HepG2 (cell line): ENCODE measurements at regions not wholly inside any gene's neighbourhood (a gene's known extent, or its start where the extent isn't known, plus 50 kb on each side); places are given as distances from the start of the nearest gene placed in this dataset.

Experiments used
- ATAC-seq: fragments of 200-7000 bp; cut with Tn5 transposase; 3 replicates; pipeline ENCODE4 v1.9.1; 2020; ENCODE audit warnings: mild to moderate bottlenecking, moderate library complexity
- BruUV-seq: library from RNA; stranded (reverse); fragments of 400-500 nt; replicated peaks from 2 replicates; lab custom pipeline; 2021; lab: Mats Ljungman, UMichigan
- CTCF ChIA-PET: fragments of 300-600 bp; formaldehyde crosslinking; extraction: SDS; loops from one replicate; lab custom pipeline; 2021; ENCODE audit warnings: low total read pairs, inconsistent platforms, low intra/inter-chr PET ratio; lab: Yijun Ruan, JAX
- POLR2A ChIA-PET: fragments of 350-600 bp; sonication (Branson Sonifier 250); formaldehyde crosslinking; loops from one replicate; lab custom pipeline; 2020; ENCODE audit warnings: antibody characterized with exemption, inconsistent platforms; lab: Yijun Ruan, JAX
- DNase-seq: peaks from one replicate; pipeline ENCODE4 v3.0.0-alpha.2; 2015; ENCODE audit warnings: low spot score
- FAIRE-seq: peaks from 3 replicates; lab custom pipeline; 2011; peaks lifted over from hg19 to GRCh38; lab: Jason Lieb, UNC
- H2AFZ ChIP-seq: one replicate; pipeline ENCODE4 v1.6.1; 2011; ENCODE audit warnings: low read length, inconsistent platforms
- H3K27ac ChIP-seq: fragments of 300-600 bp; 3 replicates; pipeline ENCODE4 v1.8.0; 2011; ENCODE audit warnings: mixed run types, mild to moderate bottlenecking, mixed read lengths, low read length, inconsistent platforms; ENCODE audit not compliant: insufficient read depth; ENCODE audit errors: extremely low read length
- H3K27me3 ChIP-seq, 2 experiments: fragments of 200-600 bp in 1 of 2; 2 replicates in 1 of 2; 3 replicates in 1 of 2; pipeline versions ENCODE4 v1.6.0 to v1.8.0; 2011; ENCODE audit warnings: low read length in 2 of 2, mild to moderate bottlenecking in 2 of 2, moderate library complexity in 2 of 2, inconsistent platforms in 1 of 2; ENCODE audit not compliant: insufficient read depth in 2 of 2, control insufficient read depth in 1 of 2
- H3K36me3 ChIP-seq, 2 experiments: fragments of 200-600 bp in 1 of 2; replicated peaks in 1 of 2; 2 replicates in 1 of 2; 3 replicates in 1 of 2; pipeline versions ENCODE4 v1.5.1 to v1.8.0; 2011; ENCODE audit warnings: low read length in 2 of 2, inconsistent platforms in 1 of 2; ENCODE audit not compliant: insufficient read depth in 2 of 2, control insufficient read depth in 1 of 2
- H3K4me1 ChIP-seq: 2 replicates; pipeline ENCODE4 v1.5.1; 2012; ENCODE audit warnings: low read length, inconsistent platforms; ENCODE audit not compliant: insufficient read depth
- H3K4me2 ChIP-seq: 2 replicates; pipeline ENCODE4 v1.6.0; 2011; ENCODE audit warnings: low read depth, low read length, inconsistent platforms
- H3K4me3 ChIP-seq, 3 experiments: fragments of 200-600 bp in 1 of 3; sonication (generic), shearing (Covaris generic) in 1 of 3; replicated peaks in 1 of 3; 2 replicates each; pipeline ENCODE4 v1.5.1; 2011 to 2016; ENCODE audit warnings: low read length in 3 of 3, inconsistent platforms in 2 of 3, low read depth in 2 of 3, mild to moderate bottlenecking in 2 of 3, control low read depth in 1 of 3, mixed read lengths in 1 of 3; ENCODE audit not compliant: insufficient read depth in 1 of 3
- H3K79me2 ChIP-seq: one replicate; pipeline ENCODE4 v1.6.1; 2011; ENCODE audit warnings: low read length, inconsistent platforms; ENCODE audit not compliant: insufficient read depth
- H3K9ac ChIP-seq: 2 replicates; pipeline ENCODE4 v1.6.0; 2011; ENCODE audit warnings: mild to moderate bottlenecking, low read depth, low read length, inconsistent platforms; ENCODE audit not compliant: insufficient read depth
- H3K9me3 ChIP-seq: 2 replicates; pipeline ENCODE4 v1.5.1; 2012; ENCODE audit warnings: mild to moderate bottlenecking, low read length
- H4K20me1 ChIP-seq: 2 replicates; pipeline ENCODE4 v1.6.0; 2011; ENCODE audit warnings: inconsistent platforms, mild to moderate bottlenecking, low read length, moderate library complexity; ENCODE audit not compliant: insufficient read depth
- HDAC1 ChIP-seq: sonication (generic); formaldehyde crosslinking; IDR thresholded peaks from 2 replicates; pipeline ENCODE4 v1.5.1; 2020; ENCODE audit warnings: mild to moderate bottlenecking, missing genetic modification reagents
- KAT7 ChIP-seq: IDR thresholded peaks from 2 replicates; pipeline ENCODE4 v1.6.1; 2018; ENCODE audit warnings: borderline replicate concordance, missing compliant biosample characterization
- KLF12 ChIP-seq: sonication (generic); formaldehyde crosslinking; IDR thresholded peaks from 2 replicates; pipeline ENCODE4 v1.4.0; 2020; ENCODE audit warnings: missing genetic modification reagents, borderline replicate concordance
- RFX3 ChIP-seq: IDR thresholded peaks from 2 replicates; pipeline ENCODE4 v1.6.1; 2016; ENCODE audit warnings: missing biosample characterization, missing genetic modification reagents
- RXRA ChIP-seq: sonication (generic); formaldehyde crosslinking; IDR thresholded peaks from 2 replicates; pipeline ENCODE4 v1.5.1; 2020; ENCODE audit warnings: missing genetic modification reagents
- ZFP36L2 ChIP-seq: sonication (generic); formaldehyde crosslinking; IDR thresholded peaks from 2 replicates; pipeline ENCODE4 v1.4.0; 2020; ENCODE audit warnings: missing genetic modification reagents
- ZNF816 ChIP-seq: sonication (generic); formaldehyde crosslinking; IDR thresholded peaks from 2 replicates; pipeline ENCODE4 v1.8.0; 2022; ENCODE audit warnings: missing genetic modification reagents, mild to moderate bottlenecking, borderline replicate concordance
- WGBS: methylation state at CpG from one replicate; pipeline ENCODE4 v1.1.6; 2017; ENCODE audit warnings: low lambda C conversion rate; 5-methylcytosine and 5-hydroxymethylcytosine counted together
- in situ Hi-C: cut with HindIII; loops from 2 replicates; pipeline ENCODE4 v1.10.0; 2017; ENCODE audit warnings: low pct_unique_long_range_greater_than_20kb; ENCODE audit not compliant: extremely low pct_ligation_motif_present
- intact Hi-C: fragments of 100-400 bp; cut with micrococcal nuclease; formaldehyde crosslinking; loops from one replicate; pipeline ENCODE4 v1.10.0; 2022; ENCODE audit not compliant: unreplicated experiment
- TF ChIP-seq, protein P1 (sequence below): sonication (generic); formaldehyde crosslinking; IDR thresholded peaks from 2 replicates; pipeline ENCODE4 v1.4.0; 2020; ENCODE audit warnings: missing genetic modification reagents, borderline replicate concordance

GRCh38 chr13:106887686-106888085 is 319.7 kb upstream of the ARGLU1 start:
- no peak overlapping the region for H3K4me3 ChIP-seq
- DNase-seq (no peak), FAIRE-seq (no peak), ATAC-seq (no peak)
- no peaks in the 10 kb centered on the region for H3K9me3 ChIP-seq
- H4K20me1 ChIP-seq = no peaks in the 10 kb centered on the region
- H3K4me2 ChIP-seq = no peak overlapping the region
- no peaks in the 10 kb centered on the region for H3K4me1 ChIP-seq
- in situ Hi-C loops (no loop called here), intact Hi-C loops (no loop called here)
- POLR2A ChIA-PET = no interaction called here
- BruUV-seq = no TSS peak
- no peaks in the 10 kb centered on the region for H3K79me2 ChIP-seq
- H3K27ac ChIP-seq = no peak overlapping the region
- H3K36me3 ChIP-seq = no peaks in the 10 kb centered on the region
- H3K27me3 ChIP-seq = no peaks in the 10 kb centered on the region
- 2% methylated on average over 2 of the region's 2 CpGs for WGBS
- no peak for TF ChIP-seq RXRA (CRISPR knock-in tag)
- no peak for TF ChIP-seq ZFP36L2
- TF ChIP-seq KLF12 (CRISPR knock-in tag) = no peak
- TF ChIP-seq, protein P1, sequence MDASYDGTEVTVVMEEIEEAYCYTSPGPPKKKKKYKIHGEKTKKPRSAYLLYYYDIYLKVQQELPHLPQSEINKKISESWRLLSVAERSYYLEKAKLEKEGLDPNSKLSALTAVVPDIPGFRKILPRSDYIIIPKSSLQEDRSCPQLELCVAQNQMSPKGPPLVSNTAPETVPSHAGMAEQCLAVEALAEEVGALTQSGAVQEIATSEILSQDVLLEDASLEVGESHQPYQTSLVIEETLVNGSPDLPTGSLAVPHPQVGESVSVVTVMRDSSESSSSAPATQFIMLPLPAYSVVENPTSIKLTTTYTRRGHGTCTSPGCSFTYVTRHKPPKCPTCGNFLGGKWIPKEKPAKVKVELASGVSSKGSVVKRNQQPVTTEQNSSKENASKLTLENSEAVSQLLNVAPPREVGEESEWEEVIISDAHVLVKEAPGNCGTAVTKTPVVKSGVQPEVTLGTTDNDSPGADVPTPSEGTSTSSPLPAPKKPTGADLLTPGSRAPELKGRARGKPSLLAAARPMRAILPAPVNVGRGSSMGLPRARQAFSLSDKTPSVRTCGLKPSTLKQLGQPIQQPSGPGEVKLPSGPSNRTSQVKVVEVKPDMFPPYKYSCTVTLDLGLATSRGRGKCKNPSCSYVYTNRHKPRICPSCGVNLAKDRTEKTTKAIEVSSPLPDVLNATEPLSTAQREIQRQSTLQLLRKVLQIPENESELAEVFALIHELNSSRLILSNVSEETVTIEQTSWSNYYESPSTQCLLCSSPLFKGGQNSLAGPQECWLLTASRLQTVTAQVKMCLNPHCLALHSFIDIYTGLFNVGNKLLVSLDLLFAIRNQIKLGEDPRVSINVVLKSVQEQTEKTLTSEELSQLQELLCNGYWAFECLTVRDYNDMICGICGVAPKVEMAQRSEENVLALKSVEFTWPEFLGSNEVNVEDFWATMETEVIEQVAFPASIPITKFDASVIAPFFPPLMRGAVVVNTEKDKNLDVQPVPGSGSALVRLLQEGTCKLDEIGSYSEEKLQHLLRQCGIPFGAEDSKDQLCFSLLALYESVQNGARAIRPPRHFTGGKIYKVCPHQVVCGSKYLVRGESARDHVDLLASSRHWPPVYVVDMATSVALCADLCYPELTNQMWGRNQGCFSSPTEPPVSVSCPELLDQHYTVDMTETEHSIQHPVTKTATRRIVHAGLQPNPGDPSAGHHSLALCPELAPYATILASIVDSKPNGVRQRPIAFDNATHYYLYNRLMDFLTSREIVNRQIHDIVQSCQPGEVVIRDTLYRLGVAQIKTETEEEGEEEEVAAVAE (CRISPR knock-in tag) = no peak
- no peak for TF ChIP-seq RFX3 (CRISPR knock-in tag)
- no peak for TF ChIP-seq HDAC1 (CRISPR knock-in tag)
- no peak for TF ChIP-seq KAT7 (CRISPR knock-in tag)
- TF ChIP-seq ZNF816 = no peak
- TF ChIP-seq, all 625 proteins: peak for 0
- no peak overlapping the region for H3K9ac ChIP-seq
- CTCF ChIA-PET = no interaction called here
- H2AFZ ChIP-seq = no peak overlapping the region
